Activated B cell treated with CpG ODN at 0.5 μM for 24 hours (primary cell): ENCODE measurements at regions not wholly inside any gene's neighbourhood (a gene's known extent, or its start where the extent isn't known, plus 50 kb on each side); places are given as distances from the start of the nearest gene placed in this dataset.

Source experiments
- ATAC-seq: fragments of 200-7000 bp; cut with Tn5 transposase; one replicate; pipeline ENCODE4 v1.10.0; 2021; ENCODE audit warnings: low read depth, mild to moderate bottlenecking, moderate library complexity
- CTCF ChIA-PET: fragments of 350-600 bp; sonication (Branson Sonifier 250); formaldehyde crosslinking; loops from one replicate; lab custom pipeline; 2021; ENCODE audit warnings: antibody characterized with exemption; lab: Charles Lee
- POLR2A ChIA-PET: fragments of 350-600 bp; sonication (Branson Sonifier 250); formaldehyde crosslinking; loops from one replicate; lab custom pipeline; 2021; ENCODE audit warnings: antibody characterized with exemption; lab: Charles Lee
- DNase-seq: peaks from one replicate; pipeline ENCODE4 v3.0.0; 2022
- H3K27ac Mint-ChIP-seq: one replicate; pipeline ENCODE4 v1.8.0; 2020; ENCODE audit warnings: mixed read lengths
- H3K27me3 Mint-ChIP-seq: one replicate; pipeline ENCODE4 v1.8.0; 2021; ENCODE audit warnings: mixed read lengths
- H3K36me3 Mint-ChIP-seq: one replicate; pipeline ENCODE4 v1.8.0; 2021; ENCODE audit warnings: low read depth, mixed read lengths
- H3K4me1 Mint-ChIP-seq: one replicate; pipeline ENCODE4 v1.8.0; 2021; ENCODE audit warnings: mixed read lengths
- H3K4me3 Mint-ChIP-seq: one replicate; pipeline ENCODE4 v1.8.0; 2020; ENCODE audit warnings: mild to moderate bottlenecking, mixed read lengths
- H3K9me3 Mint-ChIP-seq: one replicate; pipeline ENCODE4 v1.8.0; 2020; ENCODE audit warnings: mixed read lengths
- intact Hi-C: fragments of 100-400 bp; cut with micrococcal nuclease; formaldehyde crosslinking; loops from one replicate; pipeline ENCODE4 v1.15.1; 2024
- TF ChIP-seq, protein P1 (sequence below): fragments of 200-600 bp; IDR thresholded peaks from one replicate; pipeline ENCODE4 v1.8.0; 2022; ENCODE audit warnings: antibody characterized with exemption, mild to moderate bottlenecking

DNA sequence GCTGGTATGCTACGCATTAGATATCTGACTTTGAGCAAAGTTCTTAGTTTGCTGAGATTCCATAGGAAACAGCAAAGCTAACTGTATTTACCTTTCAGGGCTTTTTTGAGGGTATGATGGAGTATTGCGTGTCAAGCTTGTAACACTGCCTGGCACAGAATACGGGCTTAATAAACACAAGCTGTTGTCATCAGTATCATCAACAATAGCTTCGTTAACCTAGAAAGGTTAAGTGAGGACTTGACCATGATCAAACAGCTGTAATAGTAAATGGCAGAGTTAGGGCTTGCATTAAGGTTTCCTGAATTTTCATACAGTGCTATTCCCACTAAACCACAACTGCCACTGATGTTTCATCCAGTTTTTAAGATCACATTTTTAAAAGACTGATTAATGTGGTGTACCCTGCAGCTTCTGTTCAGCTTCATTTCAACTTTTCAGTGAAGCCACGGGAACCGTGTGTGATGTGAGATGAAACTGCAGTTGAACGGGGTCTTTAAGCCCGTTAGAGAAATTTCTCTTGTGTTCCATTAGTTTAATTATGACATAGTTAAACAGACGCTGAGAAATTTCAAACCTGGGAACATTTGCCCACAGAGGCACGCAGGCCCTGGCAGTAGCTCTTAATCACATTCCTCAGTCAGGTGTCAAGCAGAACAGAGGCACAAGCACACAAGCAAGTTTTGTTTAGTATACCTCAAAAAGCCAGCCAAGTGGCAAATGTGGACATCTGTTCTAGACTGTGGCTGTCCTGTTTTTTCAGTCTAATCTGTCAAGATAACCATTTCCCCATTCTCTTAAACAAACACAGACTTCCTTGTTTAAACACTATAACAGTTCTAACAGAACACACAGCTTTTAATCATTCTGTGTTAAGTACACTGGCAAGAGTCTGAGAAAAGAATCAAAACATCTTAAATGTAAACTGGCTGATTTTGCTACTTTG, 147.1 kb downstream of the ZNF608 start:
- POLR2A ChIA-PET: interaction anchor here (0.5 to 1.3 kb wide), 9 partner anchors 13 to 600 kb away, joined by 3 to 6 read pairs (median 3); no protein-coding TSS in a partner anchor
- Mint-ChIP-seq H3K36me3 (no peaks in the 10 kb centered on the region), H3K9me3 (no peaks in the 10 kb centered on the region), H3K27me3 (no peaks in the 10 kb centered on the region), H3K4me1 (peaks cover 38% of the 10 kb centered on the region), H3K27ac (peak overlapping the region; percentile 56), H3K4me3 (peak overlapping the region; percentile 50)
- TF ChIP-seq, protein P1, sequence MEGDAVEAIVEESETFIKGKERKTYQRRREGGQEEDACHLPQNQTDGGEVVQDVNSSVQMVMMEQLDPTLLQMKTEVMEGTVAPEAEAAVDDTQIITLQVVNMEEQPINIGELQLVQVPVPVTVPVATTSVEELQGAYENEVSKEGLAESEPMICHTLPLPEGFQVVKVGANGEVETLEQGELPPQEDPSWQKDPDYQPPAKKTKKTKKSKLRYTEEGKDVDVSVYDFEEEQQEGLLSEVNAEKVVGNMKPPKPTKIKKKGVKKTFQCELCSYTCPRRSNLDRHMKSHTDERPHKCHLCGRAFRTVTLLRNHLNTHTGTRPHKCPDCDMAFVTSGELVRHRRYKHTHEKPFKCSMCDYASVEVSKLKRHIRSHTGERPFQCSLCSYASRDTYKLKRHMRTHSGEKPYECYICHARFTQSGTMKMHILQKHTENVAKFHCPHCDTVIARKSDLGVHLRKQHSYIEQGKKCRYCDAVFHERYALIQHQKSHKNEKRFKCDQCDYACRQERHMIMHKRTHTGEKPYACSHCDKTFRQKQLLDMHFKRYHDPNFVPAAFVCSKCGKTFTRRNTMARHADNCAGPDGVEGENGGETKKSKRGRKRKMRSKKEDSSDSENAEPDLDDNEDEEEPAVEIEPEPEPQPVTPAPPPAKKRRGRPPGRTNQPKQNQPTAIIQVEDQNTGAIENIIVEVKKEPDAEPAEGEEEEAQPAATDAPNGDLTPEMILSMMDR: no peak
- peak; percentile 77 for ATAC-seq
- CTCF ChIA-PET: no interaction called here
- no peak for DNase-seq
- intact Hi-C loops: loop anchor here (1.0 to 5.0 kb wide), 2 partner anchors 15 to 148 kb away; partner anchors contain the start of gene ZNF608

DNA sequence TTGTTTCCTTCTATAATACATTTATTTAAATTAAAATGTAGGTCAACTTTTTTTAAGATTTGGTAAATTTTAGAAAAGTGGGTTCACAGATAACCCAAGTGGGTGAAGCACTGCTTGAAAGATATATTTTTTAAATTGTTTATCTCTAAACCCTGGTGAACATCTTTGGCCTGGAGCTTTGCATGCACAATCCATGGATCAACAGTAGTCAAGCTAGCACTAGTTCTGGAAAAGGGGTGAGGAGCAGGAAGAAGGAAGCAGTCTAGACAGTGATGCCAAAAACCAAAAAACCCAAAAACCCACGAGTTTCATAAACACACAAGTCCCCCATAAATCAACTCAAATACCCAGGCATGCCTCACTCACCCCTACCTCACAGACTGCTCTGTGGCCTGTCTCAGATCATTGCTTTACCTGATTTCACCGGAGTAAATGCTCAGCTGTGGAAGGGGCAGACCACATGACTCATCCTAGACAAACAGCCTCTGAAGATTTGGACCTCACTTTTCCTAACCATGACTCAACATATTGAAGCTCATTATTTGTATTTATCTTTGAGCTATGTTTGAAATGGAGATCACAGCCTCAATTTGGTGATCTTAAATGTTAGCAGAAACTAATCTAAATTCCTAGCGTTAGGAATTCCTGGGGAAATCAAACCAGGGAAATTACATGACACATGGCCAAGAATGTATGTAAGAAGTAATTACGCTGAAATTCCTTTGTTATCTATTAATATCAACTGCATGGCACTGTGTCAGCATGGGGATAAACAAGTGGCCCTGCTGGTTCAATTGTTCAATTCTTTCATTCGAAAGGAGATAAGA, 149.6 kb downstream of the ZNF608 start:
- Mint-ChIP-seq H3K27me3 (no peaks in the 10 kb centered on the region), H3K9me3 (no peaks in the 10 kb centered on the region), H3K27ac (no peak overlapping the region), H3K4me3 (no peak overlapping the region), H3K36me3 (no peaks in the 10 kb centered on the region), H3K4me1 (peaks cover 25% of the 10 kb centered on the region)
- TF ChIP-seq, protein P1: no peak
- ChIA-PET POLR2A (interaction anchor here (0.7 to 1.4 kb wide), 2 partner anchors 10 to 12 kb away, joined by 3 to 6 read pairs; no protein-coding TSS in a partner anchor), CTCF (no interaction called here)
- ATAC-seq (no peak), DNase-seq (no peak)
- intact Hi-C loops: loop anchor here (5.0 kb wide), 1 partner anchor 150 kb away; the partner anchor contains the start of gene ZNF608

DNA sequence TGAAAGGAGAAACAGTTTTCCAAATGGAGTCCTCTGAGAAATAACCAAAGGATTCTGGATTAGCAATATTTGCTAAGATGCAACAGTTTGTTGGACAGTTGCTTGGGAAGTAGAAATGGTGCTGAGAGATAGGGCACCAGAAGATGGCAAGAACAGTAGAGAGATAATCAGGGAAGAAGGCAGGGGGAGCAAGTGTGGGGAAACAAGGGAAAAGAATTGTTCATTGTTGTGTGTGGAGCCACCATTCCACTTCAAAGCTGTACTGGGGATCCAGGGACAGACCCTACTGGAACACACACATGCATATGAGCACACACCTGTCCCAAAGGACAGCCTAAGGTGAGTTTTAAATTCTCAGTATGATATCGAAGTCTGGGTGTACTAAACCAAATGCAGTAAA, 152.5 kb downstream of the ZNF608 start:
- POLR2A ChIA-PET: no interaction called here
- no peak overlapping the region for H3K4me3 Mint-ChIP-seq
- TF ChIP-seq, protein P1: no peak
- H3K9me3 Mint-ChIP-seq: no peaks in the 10 kb centered on the region
- ATAC-seq (no peak), DNase-seq (no peak)
- no peak overlapping the region for H3K27ac Mint-ChIP-seq
- CTCF ChIA-PET: no interaction called here
- H3K27me3 Mint-ChIP-seq: no peaks in the 10 kb centered on the region
- H3K36me3 Mint-ChIP-seq: no peaks in the 10 kb centered on the region
- peaks cover 7% of the 10 kb centered on the region for H3K4me1 Mint-ChIP-seq
- intact Hi-C loops: no loop called here

DNA sequence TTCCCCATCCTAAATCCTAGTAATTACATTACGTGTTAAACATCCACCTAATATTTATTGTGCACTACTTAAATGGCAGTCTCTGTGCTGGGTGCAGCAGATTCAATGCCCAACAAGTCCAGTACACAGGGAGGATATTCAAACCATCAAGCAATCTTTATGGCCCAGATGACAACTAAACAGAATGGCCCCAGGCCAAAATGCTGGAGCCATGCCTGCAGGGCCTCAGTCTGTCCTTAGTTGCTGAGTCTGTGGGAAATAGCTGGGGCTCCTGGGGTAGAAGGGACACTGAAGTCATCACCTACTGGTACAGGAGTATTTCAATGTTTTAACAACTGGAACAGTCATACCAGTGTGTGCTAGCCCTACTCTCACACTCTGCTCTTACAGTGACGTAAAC, 153.5 kb downstream of the ZNF608 start:
- Mint-ChIP-seq H3K9me3 (no peaks in the 10 kb centered on the region), H3K4me3 (no peak overlapping the region), H3K27me3 (no peaks in the 10 kb centered on the region), H3K36me3 (no peaks in the 10 kb centered on the region), H3K4me1 (peaks cover 5% of the 10 kb centered on the region), H3K27ac (no peak overlapping the region)
- intact Hi-C loops: no loop called here
- ATAC-seq (no peak), DNase-seq (no peak)
- ChIA-PET POLR2A (no interaction called here), CTCF (no interaction called here)
- TF ChIP-seq, protein P1: no peak
